Activated naive CD8-positive, alpha-beta T cell (primary cell): ENCODE measurements at regions not wholly inside any gene's neighbourhood (a gene's known extent, or its start where the extent isn't known, plus 50 kb on each side); places are given as distances from the start of the nearest gene placed in this dataset.
"Not testable (repeated sequence)": the region's sequence is repeated elsewhere in the genome, so short reads cannot be mapped to it uniquely, and the experiment has no call there.

Experiments
- H3K27ac Mint-ChIP-seq: one replicate; pipeline ENCODE4 v1.8.0; 2021; ENCODE audit warnings: mixed read lengths
- H3K27me3 Mint-ChIP-seq: one replicate; pipeline ENCODE4 v1.8.0; 2021; ENCODE audit warnings: mixed read lengths
- H3K36me3 Mint-ChIP-seq: one replicate; pipeline ENCODE4 v1.8.0; 2021; ENCODE audit warnings: mixed read lengths
- H3K4me1 Mint-ChIP-seq: one replicate; pipeline ENCODE4 v1.8.0; 2021; ENCODE audit warnings: low read depth, mixed read lengths
- H3K4me3 Mint-ChIP-seq: one replicate; pipeline ENCODE4 v1.8.0; 2021; ENCODE audit warnings: mild to moderate bottlenecking, mixed read lengths
- H3K9me3 Mint-ChIP-seq: one replicate; pipeline ENCODE4 v1.8.0; 2021; ENCODE audit warnings: low read depth, mixed read lengths

- Mint-ChIP-seq H3K4me3 (no peak overlapping the region), H3K36me3 (no peaks in the 10 kb centered on the region), H3K27me3 (no peaks in the 10 kb centered on the region), H3K9me3 (no peaks in the 10 kb centered on the region), H3K4me1 (no peaks in the 10 kb centered on the region), H3K27ac (no peak overlapping the region)
Measured at GRCh38 chr5:63408984-63409383, 553.3 kb downstream of the HTR1A start.

- H3K9me3 Mint-ChIP-seq = peaks cover 7% of the 10 kb centered on the region
- H3K27ac Mint-ChIP-seq = no peak overlapping the region
- H3K4me1 Mint-ChIP-seq = no peaks in the 10 kb centered on the region
- no peaks in the 10 kb centered on the region for H3K36me3 Mint-ChIP-seq
- peaks cover 1% of the 10 kb centered on the region for H3K27me3 Mint-ChIP-seq
- H3K4me3 Mint-ChIP-seq = no peak overlapping the region
Measured at GRCh38 chr5:63401436-63402046, 560.7 kb downstream of the HTR1A start.

GRCh38 chr5:63400079-63400478 lies 562.2 kb downstream of the HTR1A start:
- Mint-ChIP-seq H3K27me3 (peaks cover 1% of the 10 kb centered on the region), H3K4me1 (no peaks in the 10 kb centered on the region), H3K4me3 (no peak overlapping the region), H3K9me3 (peaks cover 9% of the 10 kb centered on the region), H3K36me3 (no peaks in the 10 kb centered on the region), H3K27ac (no peak overlapping the region)

- H3K9me3 Mint-ChIP-seq = peaks cover 11% of the 10 kb centered on the region
- no peak overlapping the region for H3K4me3 Mint-ChIP-seq
- peaks cover 1% of the 10 kb centered on the region for H3K27me3 Mint-ChIP-seq
- H3K27ac Mint-ChIP-seq = no peak overlapping the region
- no peaks in the 10 kb centered on the region for H3K4me1 Mint-ChIP-seq
- no peaks in the 10 kb centered on the region for H3K36me3 Mint-ChIP-seq
Measured at GRCh38 chr5:63398346-63398745, 563.9 kb downstream of the HTR1A start.

- H3K27ac Mint-ChIP-seq, H3K4me1 Mint-ChIP-seq, H3K9me3 Mint-ChIP-seq, H3K27me3 Mint-ChIP-seq, H3K4me3 Mint-ChIP-seq, H3K36me3 Mint-ChIP-seq: not testable (repeated sequence)
Measured at GRCh38 chr5:63388188-63388587, 574.1 kb downstream of the HTR1A start.

- H3K27me3 Mint-ChIP-seq = no peaks in the 10 kb centered on the region
- H3K4me3 Mint-ChIP-seq = no peak overlapping the region
- H3K36me3 Mint-ChIP-seq = no peaks in the 10 kb centered on the region
- H3K4me1 Mint-ChIP-seq = no peaks in the 10 kb centered on the region
- H3K27ac Mint-ChIP-seq = no peak overlapping the region
- no peaks in the 10 kb centered on the region for H3K9me3 Mint-ChIP-seq
Measured at GRCh38 chr5:63375851-63376250, 586.4 kb downstream of the HTR1A start.

- no peak overlapping the region for H3K27ac Mint-ChIP-seq
- no peaks in the 10 kb centered on the region for H3K9me3 Mint-ChIP-seq
- no peak overlapping the region for H3K4me3 Mint-ChIP-seq
- H3K27me3 Mint-ChIP-seq = no peaks in the 10 kb centered on the region
- H3K36me3 Mint-ChIP-seq = no peaks in the 10 kb centered on the region
- no peaks in the 10 kb centered on the region for H3K4me1 Mint-ChIP-seq
Measured at GRCh38 chr5:63374085-63374484, 588.2 kb downstream of the HTR1A start.

- Mint-ChIP-seq H3K27me3 (no peaks in the 10 kb centered on the region), H3K4me1 (no peaks in the 10 kb centered on the region), H3K4me3 (no peak overlapping the region), H3K9me3 (peaks cover 8% of the 10 kb centered on the region), H3K27ac (no peak overlapping the region), H3K36me3 (no peaks in the 10 kb centered on the region)
Measured at GRCh38 chr5:63351164-63351563, 611.1 kb downstream of the HTR1A start.

- Mint-ChIP-seq H3K9me3 (peaks cover 8% of the 10 kb centered on the region), H3K27ac (no peak overlapping the region), H3K4me3 (no peak overlapping the region), H3K27me3 (no peaks in the 10 kb centered on the region), H3K36me3 (no peaks in the 10 kb centered on the region), H3K4me1 (no peaks in the 10 kb centered on the region)
Measured at GRCh38 chr5:63346451-63346850, 615.8 kb downstream of the HTR1A start.

GRCh38 chr5:63341442-63341841 lies 620.8 kb downstream of the HTR1A start:
- Mint-ChIP-seq H3K9me3 (peaks cover 7% of the 10 kb centered on the region), H3K27me3 (no peaks in the 10 kb centered on the region), H3K4me1 (no peaks in the 10 kb centered on the region), H3K36me3 (no peaks in the 10 kb centered on the region), H3K27ac (no peak overlapping the region), H3K4me3 (no peak overlapping the region)

- Mint-ChIP-seq H3K4me1 (no peaks in the 10 kb centered on the region), H3K27ac (no peak overlapping the region), H3K4me3 (no peak overlapping the region)
Measured at GRCh38 chr5:63323926-63324325, 638.3 kb downstream of the HTR1A start.

GRCh38 chr5:63314551-63314950 lies 647.7 kb downstream of the HTR1A start:
- H3K27me3 Mint-ChIP-seq = no peaks in the 10 kb centered on the region
- peaks cover 4% of the 10 kb centered on the region for H3K9me3 Mint-ChIP-seq
- H3K4me1 Mint-ChIP-seq = no peaks in the 10 kb centered on the region
- no peaks in the 10 kb centered on the region for H3K36me3 Mint-ChIP-seq
- H3K4me3 Mint-ChIP-seq = no peak overlapping the region
- no peak overlapping the region for H3K27ac Mint-ChIP-seq

More at GRCh38 chr5:63323926-63324325, 638.3 kb downstream of the HTR1A start:
- no peaks in the 10 kb centered on the region for H3K27me3 Mint-ChIP-seq
- H3K9me3 Mint-ChIP-seq = peaks cover 4% of the 10 kb centered on the region
- H3K36me3 Mint-ChIP-seq = no peaks in the 10 kb centered on the region

GRCh38 chr5:63310644-63311043 lies 651.6 kb downstream of the HTR1A start:
- Mint-ChIP-seq H3K4me3 (no peak overlapping the region), H3K9me3 (peaks cover 6% of the 10 kb centered on the region), H3K36me3 (no peaks in the 10 kb centered on the region), H3K27me3 (no peaks in the 10 kb centered on the region), H3K27ac (no peak overlapping the region), H3K4me1 (no peaks in the 10 kb centered on the region)

- Mint-ChIP-seq H3K27me3 (no peaks in the 10 kb centered on the region), H3K9me3 (peaks cover 15% of the 10 kb centered on the region), H3K27ac (no peak overlapping the region), H3K4me3 (no peak overlapping the region), H3K36me3 (no peaks in the 10 kb centered on the region), H3K4me1 (no peaks in the 10 kb centered on the region)
Measured at GRCh38 chr5:63306909-63307308, 655.3 kb downstream of the HTR1A start.

- H3K36me3 Mint-ChIP-seq = no peaks in the 10 kb centered on the region
- no peak overlapping the region for H3K27ac Mint-ChIP-seq
- H3K27me3 Mint-ChIP-seq = no peaks in the 10 kb centered on the region
- H3K4me3 Mint-ChIP-seq = no peak overlapping the region
- H3K4me1 Mint-ChIP-seq = no peaks in the 10 kb centered on the region
- H3K9me3 Mint-ChIP-seq = peaks cover 10% of the 10 kb centered on the region
Measured at GRCh38 chr5:63293317-63293716, 668.9 kb downstream of the HTR1A start.

- Mint-ChIP-seq H3K4me1 (no peaks in the 10 kb centered on the region), H3K4me3 (no peak overlapping the region), H3K9me3 (no peaks in the 10 kb centered on the region), H3K36me3 (no peaks in the 10 kb centered on the region), H3K27me3 (no peaks in the 10 kb centered on the region), H3K27ac (no peak overlapping the region)
Measured at GRCh38 chr5:63286724-63287123, 675.5 kb downstream of the HTR1A start.
